OCI-LY7 (cell line): ENCODE measurements at regions not wholly inside any gene's neighbourhood (a gene's known extent, or its start where the extent isn't known, plus 50 kb on each side); places are given as distances from the start of the nearest gene placed in this dataset.

Experiments
- BruUV-seq: library from RNA; stranded (reverse); fragments of 400-500 nt; replicated peaks from 2 replicates; lab custom pipeline; 2021; lab: Mats Ljungman, UMichigan
- CTCF ChIA-PET: fragments of 300-600 bp; sonication (Branson Sonifier 250); formaldehyde crosslinking; loops from one replicate; lab custom pipeline; 2022; ENCODE audit warnings: antibody characterized with exemption; ENCODE audit not compliant: unreplicated experiment; lab: Charles Lee
- POLR2A ChIA-PET: fragments of 300-600 bp; sonication (Branson Sonifier 250); formaldehyde crosslinking; loops from one replicate; lab custom pipeline; 2022; ENCODE audit warnings: antibody characterized with exemption; lab: Charles Lee
- DNase-seq: peaks from one replicate; pipeline ENCODE4 v3.0.0-alpha.2; 2015; ENCODE audit warnings: low spot score
- H2AFZ ChIP-seq: fragments of 200-600 bp; sonication (generic), shearing (Covaris generic); 2 replicates; pipeline ENCODE4 v1.6.1; 2014; ENCODE audit warnings: mild to moderate bottlenecking, antibody characterized with exemption, low read length, moderate library complexity
- H3K27ac ChIP-seq: fragments of 200-600 bp; sonication (generic); 2 replicates; pipeline ENCODE4 v1.5.1; 2014; ENCODE audit warnings: mixed run types, low read depth, mild to moderate bottlenecking, moderate library complexity, low read length, inconsistent platforms; ENCODE audit not compliant: poor library complexity, severe bottlenecking
- H3K36me3 ChIP-seq: fragments of 200-600 bp; sonication (generic); 2 replicates; pipeline ENCODE4 v1.6.1; 2014; ENCODE audit warnings: mild to moderate bottlenecking, antibody characterized with exemption, low read length, moderate library complexity, mixed read lengths; ENCODE audit not compliant: insufficient read depth
- H3K4me1 ChIP-seq: fragments of 200-600 bp; sonication (generic); 2 replicates; pipeline ENCODE4 v1.5.1; 2014; ENCODE audit warnings: mild to moderate bottlenecking, low read length; ENCODE audit not compliant: insufficient read depth, poor library complexity, severe bottlenecking
- H3K4me2 ChIP-seq: fragments of 200-600 bp; sonication (generic); 2 replicates; pipeline ENCODE4 v1.6.1; 2014; ENCODE audit warnings: mild to moderate bottlenecking, low read length
- H3K4me3 ChIP-seq: fragments of 200-600 bp; sonication (generic); 2 replicates; pipeline ENCODE4 v1.5.1; 2014; ENCODE audit warnings: mild to moderate bottlenecking, low read depth, low read length; ENCODE audit not compliant: poor library complexity, severe bottlenecking
- H3K79me2 ChIP-seq: fragments of 200-600 bp; sonication (generic); 2 replicates; pipeline ENCODE4 v1.6.1; 2016; ENCODE audit warnings: low read depth, mild to moderate bottlenecking, low read length, moderate library complexity, mixed read lengths; ENCODE audit not compliant: insufficient read depth
- H3K9me2 ChIP-seq: fragments of 200-600 bp; sonication (generic); 2 replicates; pipeline ENCODE4 v1.6.1; 2016; ENCODE audit warnings: mild to moderate bottlenecking, low read length, mixed read lengths; ENCODE audit not compliant: insufficient read depth
- H3K9me3 ChIP-seq: fragments of 200-600 bp; sonication (generic); 2 replicates; pipeline ENCODE4 v1.6.1; 2014; ENCODE audit warnings: mild to moderate bottlenecking, mixed run types, low read length, mixed read lengths
- H4K20me1 ChIP-seq: fragments of 200-600 bp; sonication (generic); 2 replicates; pipeline ENCODE4 v1.6.1; 2014; ENCODE audit warnings: mild to moderate bottlenecking, antibody characterized with exemption, low read length, moderate library complexity, mixed read lengths; ENCODE audit not compliant: insufficient read depth
- EZH2phosphoT487 ChIP-seq: fragments of 200-600 bp; sonication (generic); IDR thresholded peaks from 2 replicates; pipeline ENCODE4 v1.6.1; 2018; ENCODE audit warnings: low read depth, borderline replicate concordance, mild to moderate bottlenecking, mixed run types, antibody characterized with exemption, low read length, moderate library complexity, mixed read lengths
- intact Hi-C: fragments of 100-400 bp; cut with micrococcal nuclease; formaldehyde crosslinking; loops from one replicate; pipeline ENCODE4 v1.10.0; 2022; ENCODE audit not compliant: unreplicated experiment
- TF ChIP-seq, protein P1 (sequence below): fragments of 200-600 bp; sonication (generic); conservative IDR thresholded peaks from 2 replicates; pipeline ENCODE4 v1.5.1; 2014; ENCODE audit warnings: mild to moderate bottlenecking, antibody characterized with exemption, low read length, moderate library complexity, mixed read lengths

DNA sequence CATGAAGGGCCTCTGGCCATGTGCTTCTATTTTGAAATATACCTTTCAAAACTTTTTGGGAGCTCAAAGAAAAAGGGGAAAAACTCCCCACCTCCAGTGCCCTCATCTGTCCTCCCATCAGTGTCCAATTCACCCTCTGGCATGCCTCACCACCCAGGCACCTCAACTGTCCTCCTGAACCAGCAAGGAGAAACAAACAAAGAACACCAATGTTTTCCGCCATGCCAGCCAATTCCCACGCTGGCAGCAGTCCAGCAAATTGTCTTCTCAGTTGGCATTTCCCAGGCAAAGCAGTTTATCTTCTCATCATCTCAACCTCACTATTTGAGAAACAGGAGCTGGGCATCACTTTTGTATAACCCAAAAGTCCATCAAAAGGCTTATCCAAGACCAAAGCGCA lies 496.9 kb downstream of the SOX6 start:
- TF ChIP-seq, protein P1, sequence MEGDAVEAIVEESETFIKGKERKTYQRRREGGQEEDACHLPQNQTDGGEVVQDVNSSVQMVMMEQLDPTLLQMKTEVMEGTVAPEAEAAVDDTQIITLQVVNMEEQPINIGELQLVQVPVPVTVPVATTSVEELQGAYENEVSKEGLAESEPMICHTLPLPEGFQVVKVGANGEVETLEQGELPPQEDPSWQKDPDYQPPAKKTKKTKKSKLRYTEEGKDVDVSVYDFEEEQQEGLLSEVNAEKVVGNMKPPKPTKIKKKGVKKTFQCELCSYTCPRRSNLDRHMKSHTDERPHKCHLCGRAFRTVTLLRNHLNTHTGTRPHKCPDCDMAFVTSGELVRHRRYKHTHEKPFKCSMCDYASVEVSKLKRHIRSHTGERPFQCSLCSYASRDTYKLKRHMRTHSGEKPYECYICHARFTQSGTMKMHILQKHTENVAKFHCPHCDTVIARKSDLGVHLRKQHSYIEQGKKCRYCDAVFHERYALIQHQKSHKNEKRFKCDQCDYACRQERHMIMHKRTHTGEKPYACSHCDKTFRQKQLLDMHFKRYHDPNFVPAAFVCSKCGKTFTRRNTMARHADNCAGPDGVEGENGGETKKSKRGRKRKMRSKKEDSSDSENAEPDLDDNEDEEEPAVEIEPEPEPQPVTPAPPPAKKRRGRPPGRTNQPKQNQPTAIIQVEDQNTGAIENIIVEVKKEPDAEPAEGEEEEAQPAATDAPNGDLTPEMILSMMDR, result no peak
- TF ChIP-seq EZH2phosphoT487, result no peak
- DNase-seq, result no peak
- Histone ChIP-seq H3K27ac (no peak overlapping the region), H3K9me2 (no peaks in the 10 kb centered on the region), H3K36me3 (no peaks in the 10 kb centered on the region), H2AFZ (no peak overlapping the region), H3K4me3 (no peak overlapping the region), H3K9me3 (no peaks in the 10 kb centered on the region), H4K20me1 (no peaks in the 10 kb centered on the region), H3K4me2 (no peak overlapping the region), H3K4me1 (no peaks in the 10 kb centered on the region), H3K79me2 (no peaks in the 10 kb centered on the region)
- ChIA-PET CTCF (no interaction called here), POLR2A (no interaction called here)
- BruUV-seq, result no TSS peak
- intact Hi-C loops, result no loop called here

DNA sequence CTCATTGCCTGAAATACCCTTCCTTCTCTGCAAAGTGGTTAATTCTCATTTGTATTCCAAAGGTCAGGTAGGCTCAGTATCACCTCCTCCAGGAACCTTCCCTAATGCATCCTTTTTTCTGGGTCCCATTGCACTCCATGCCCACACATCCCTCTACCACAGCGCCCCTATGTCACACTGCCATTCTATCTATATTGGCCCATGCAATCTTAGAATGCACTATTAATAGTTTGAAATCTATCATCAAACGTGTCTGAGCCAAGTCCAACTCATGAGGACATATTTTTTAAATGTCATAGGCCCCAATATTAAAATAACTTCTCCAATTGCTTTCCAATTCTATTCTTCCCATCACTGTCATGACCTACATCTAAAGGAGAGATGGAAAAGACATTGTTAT lies 495.1 kb downstream of the SOX6 start:
- H3K9me2 ChIP-seq, result no peaks in the 10 kb centered on the region
- ChIA-PET POLR2A (interaction anchor here (0.6 to 0.7 kb wide), 2 partner anchors 225 to 919 kb away, joined by 3 to 6 read pairs; no protein-coding TSS in a partner anchor), CTCF (no interaction called here)
- H3K36me3 ChIP-seq, result no peaks in the 10 kb centered on the region
- intact Hi-C loops, result no loop called here
- H3K4me1 ChIP-seq, result no peaks in the 10 kb centered on the region
- H3K4me3 ChIP-seq, result no peak overlapping the region
- H3K9me3 ChIP-seq, result no peaks in the 10 kb centered on the region
- no peak overlapping the region for H2AFZ ChIP-seq
- H3K4me2 ChIP-seq, result no peak overlapping the region
- no TSS peak for BruUV-seq
- TF ChIP-seq, protein P1, result no peak
- TF ChIP-seq EZH2phosphoT487, result no peak
- H4K20me1 ChIP-seq, result no peaks in the 10 kb centered on the region
- DNase-seq, result no peak
- H3K79me2 ChIP-seq, result no peaks in the 10 kb centered on the region
- H3K27ac ChIP-seq, result no peak overlapping the region

DNA sequence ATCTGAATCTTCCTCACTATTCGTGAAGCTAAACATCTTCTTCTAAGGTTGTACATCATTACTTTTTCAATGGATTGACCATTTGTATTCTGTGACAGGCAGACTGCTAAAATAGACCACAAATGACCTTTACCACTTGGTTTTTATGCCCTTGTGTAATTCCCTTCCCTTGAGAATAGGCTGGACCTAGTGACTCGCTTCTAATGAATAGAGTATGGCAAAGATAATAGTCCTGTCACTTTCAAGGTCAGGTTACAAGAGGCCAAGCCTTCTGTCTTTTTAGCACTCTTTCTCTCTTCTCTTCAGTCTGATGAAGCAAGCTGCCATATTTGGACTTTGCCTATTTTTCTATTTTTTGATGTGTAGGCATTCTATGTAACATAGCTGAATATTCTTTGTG lies 492.9 kb downstream of the SOX6 start:
- intact Hi-C loops, result no loop called here
- TF ChIP-seq EZH2phosphoT487, result no peak
- TF ChIP-seq, protein P1, result no peak
- BruUV-seq, result no TSS peak
- Histone ChIP-seq H3K79me2 (no peaks in the 10 kb centered on the region), H3K4me3 (no peak overlapping the region), H3K4me1 (no peaks in the 10 kb centered on the region), H3K27ac (no peak overlapping the region), H3K4me2 (no peak overlapping the region), H3K9me2 (no peaks in the 10 kb centered on the region), H3K9me3 (no peaks in the 10 kb centered on the region), H2AFZ (no peak overlapping the region), H3K36me3 (no peaks in the 10 kb centered on the region), H4K20me1 (no peaks in the 10 kb centered on the region)
- ChIA-PET POLR2A (no interaction called here), CTCF (no interaction called here)
- no peak for DNase-seq
